GM12865 (cell line): ENCODE measurements at regions not wholly inside any gene's neighbourhood (a gene's known extent, or its start where the extent isn't known, plus 50 kb on each side); places are given as distances from the start of the nearest gene placed in this dataset.

Experiments
- DNase-seq: peaks from one replicate; pipeline ENCODE4 v3.0.0; 2010; ENCODE audit warnings: low read depth
- H3K4me3 ChIP-seq: 2 replicates; pipeline ENCODE4 v1.5.1; 2011; ENCODE audit warnings: mild to moderate bottlenecking, low read depth, low read length, control low read depth
- CTCF ChIP-seq: IDR thresholded peaks from 2 replicates; pipeline ENCODE4 v1.5.1; 2011; ENCODE audit warnings: low read length, control low read depth, low read depth, inconsistent platforms; ENCODE audit not compliant: insufficient read depth; ENCODE audit errors: missing control alignments

DNA sequence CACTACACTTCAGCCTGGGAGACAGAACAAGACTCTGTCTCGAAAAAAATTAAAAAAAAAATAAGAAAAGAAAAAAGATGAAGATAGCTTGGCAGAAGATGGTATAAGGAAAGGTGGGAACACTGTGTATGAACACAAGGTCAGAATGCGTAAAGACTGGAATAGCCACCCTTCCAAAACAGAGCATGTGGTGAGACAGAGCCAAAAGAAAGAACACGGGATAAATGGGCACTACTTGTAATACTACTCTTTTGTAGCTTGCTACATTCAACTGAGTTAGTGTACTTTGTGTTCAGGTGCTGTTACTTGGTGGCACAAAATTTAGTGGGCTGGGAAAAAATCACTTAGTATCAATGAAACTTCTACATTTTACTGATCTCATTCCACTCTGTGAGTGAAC, 628.6 kb upstream of the KIRREL3 start:
- no peak for TF ChIP-seq CTCF
- no peak overlapping the region for H3K4me3 ChIP-seq
- DNase-seq, result no peak

DNA sequence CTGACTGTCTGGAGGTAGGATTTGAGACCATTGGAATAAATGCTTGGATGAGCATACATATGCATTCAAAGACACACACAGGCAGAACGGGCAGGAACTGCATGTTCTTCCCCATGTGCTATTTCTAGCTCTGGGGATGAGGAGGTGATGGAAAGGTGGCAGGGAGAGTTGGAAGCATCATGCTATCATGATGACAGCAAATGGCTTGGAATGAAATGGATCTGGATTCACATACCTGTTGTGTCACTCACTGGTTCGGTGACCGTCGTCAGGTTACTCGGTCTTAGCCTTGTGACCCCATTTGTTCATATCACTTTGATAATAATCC, 627.9 kb upstream of the KIRREL3 start:
- no peak for TF ChIP-seq CTCF
- no peak for DNase-seq
- H3K4me3 ChIP-seq, result no peak overlapping the region

DNA sequence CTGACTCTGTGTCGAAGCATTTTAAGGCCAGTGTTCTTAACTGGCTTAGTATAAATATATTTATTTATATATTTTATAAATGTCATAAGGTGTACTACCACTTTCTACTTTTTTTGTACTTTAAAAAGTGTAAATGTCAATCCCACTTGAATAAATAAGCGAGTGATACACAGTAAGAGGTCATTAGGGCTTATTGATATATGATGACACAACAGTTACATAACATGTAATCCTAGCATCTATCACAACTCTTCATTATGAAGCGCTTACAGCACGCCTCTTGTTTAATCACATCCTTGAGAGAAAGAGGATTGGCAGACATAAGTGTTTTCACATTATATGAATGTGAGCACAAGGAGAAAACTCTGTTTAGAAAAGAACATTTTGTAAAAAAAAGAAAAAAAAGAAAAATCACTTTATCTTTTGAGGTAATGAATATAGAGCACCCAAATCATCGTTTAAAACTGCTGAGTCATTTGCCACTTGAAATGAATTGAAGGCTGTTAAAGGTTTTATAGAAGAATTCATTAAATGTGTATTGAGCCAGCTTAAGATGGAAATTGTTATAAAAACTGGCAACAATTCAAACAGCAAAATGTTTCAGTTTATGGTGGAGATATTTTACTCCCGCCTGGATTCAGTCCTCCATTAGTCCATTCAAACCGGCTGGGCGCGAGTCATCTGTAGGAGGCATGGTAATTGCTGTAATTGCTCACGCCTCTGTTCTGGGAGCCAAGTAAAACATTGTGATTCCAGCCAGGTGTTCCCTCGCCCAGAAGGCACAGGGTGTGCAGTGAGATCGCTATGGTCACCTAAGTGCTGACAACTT, 627.3 kb upstream of the KIRREL3 start:
- no peak overlapping the region for H3K4me3 ChIP-seq
- no peak for DNase-seq
- TF ChIP-seq CTCF, result no peak

GRCh38 chr11:127627204-127627603, 626.6 kb upstream of the KIRREL3 start:
- no peak overlapping the region for H3K4me3 ChIP-seq
- no peak for TF ChIP-seq CTCF
- no peak for DNase-seq

GRCh38 chr11:127625402-127625801, 624.8 kb upstream of the KIRREL3 start:
- DNase-seq, result no peak
- TF ChIP-seq CTCF, result no peak
- H3K4me3 ChIP-seq, result no peak overlapping the region

- no peak for DNase-seq
- H3K4me3 ChIP-seq, result no peak overlapping the region
- TF ChIP-seq CTCF, result no peak
Observed at GRCh38 chr11:127624306-127624856, 623.8 kb upstream of the KIRREL3 start.

DNA sequence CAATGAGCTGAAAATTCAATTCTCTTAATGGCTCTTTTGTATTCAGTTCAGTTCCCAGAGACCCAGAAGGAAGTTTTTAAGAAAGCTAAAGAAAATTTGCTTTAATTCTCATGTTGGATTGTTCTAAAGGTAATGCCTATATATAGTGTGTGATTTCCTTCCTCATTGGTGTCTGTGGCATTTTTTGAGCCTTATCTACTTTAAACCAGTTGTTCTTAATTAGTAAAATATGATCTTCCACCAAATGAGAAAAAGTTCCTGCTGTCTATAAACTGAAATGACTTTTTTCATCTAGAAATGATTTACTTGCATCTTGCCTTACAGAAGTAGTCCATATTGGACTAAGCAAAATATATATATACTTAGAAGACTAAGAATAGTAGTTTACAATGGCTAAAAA, 622.1 kb upstream of the KIRREL3 start:
- TF ChIP-seq CTCF, result no peak
- no peak overlapping the region for H3K4me3 ChIP-seq

More for the DNA sequence above, 622.1 kb upstream of the KIRREL3 start:
- no peak for DNase-seq
